ENCODE measurements at regions not wholly inside any gene's neighbourhood (a gene's known extent, or its start where the extent isn't known, plus 50 kb on each side); places are given as distances from the start of the nearest gene placed in this dataset.

GRCh38 chr15:27690290-27690689, 408.8 kb downstream of the OCA2 start:
- ChIA-PET POLR2A (no interaction called here), CTCF (interaction anchor here (2.9 kb wide), 1 partner anchor 12 kb away, joined by 14 read pairs; no protein-coding TSS in a partner anchor)
- FAIRE-seq (no peak), ATAC-seq (0 out of 6 replicates have a peak, but pooled peaks of 1 of the 2 experiments have one; percentile 19), DNase-seq (ENCODE audit: low read depth in 1 of 2, low spot score in 1 of 2) (no peak)
- Histone ChIP-seq H3K4me1 (peaks cover 9% of the 10 kb centered on the region; the same call in 1 of the 3 replicates), H3K27ac (no peak overlapping the region), H3K9me3 (peaks cover 4% of the 10 kb centered on the region; the same call in 1 of the 3 replicates), H3K4me2 (no peak overlapping the region), H3K4me3 (no peak overlapping the region)
- WGBS (ENCODE audit: missing lambda C conversion rate) = 25% methylated on average over 5 of the region's 5 CpGs
- TF ChIP-seq NPAS2 (CRISPR knock-in tag; IDR thresholded peaks at IDR 0.05; ENCODE audit: borderline replicate concordance) (no peak), PBX3 (IDR thresholded peaks at IDR 0.05) (no peak), CEBPB (IDR thresholded peaks at IDR 0.05) (no peak), NFE2L2 (conservative IDR thresholded peaks at IDR 0.05; ENCODE audit: low read length) (no peak), POLR2AphosphoS2 (conservative IDR thresholded peaks at IDR 0.05; ENCODE audit: low read length) (no peak), HOXB13 (CRISPR knock-in tag; IDR thresholded peaks at IDR 0.05; ENCODE audit: low read depth) (no peak)
- TF ChIP-seq, protein P1, sequence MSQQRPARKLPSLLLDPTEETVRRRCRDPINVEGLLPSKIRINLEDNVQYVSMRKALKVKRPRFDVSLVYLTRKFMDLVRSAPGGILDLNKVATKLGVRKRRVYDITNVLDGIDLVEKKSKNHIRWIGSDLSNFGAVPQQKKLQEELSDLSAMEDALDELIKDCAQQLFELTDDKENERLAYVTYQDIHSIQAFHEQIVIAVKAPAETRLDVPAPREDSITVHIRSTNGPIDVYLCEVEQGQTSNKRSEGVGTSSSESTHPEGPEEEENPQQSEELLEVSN (IDR thresholded peaks at IDR 0.05; ENCODE audit: borderline replicate concordance, low read depth) = no peak

GRCh38 chr15:27686971-27687370, 412.1 kb downstream of the OCA2 start:
- WGBS (ENCODE audit: missing lambda C conversion rate) = 42% methylated on average over 6 of the region's 7 CpGs
- ChIA-PET CTCF (interaction anchor here (2.1 kb wide), 1 partner anchor 10 kb away, joined by 8 read pairs; no protein-coding TSS in a partner anchor), POLR2A (no interaction called here)
- TF ChIP-seq PHF8 (IDR thresholded peaks at IDR 0.05; ENCODE audit: borderline replicate concordance, low read depth) (no peak), ZC3H11A (IDR thresholded peaks at IDR 0.05) (no peak), BCL3 (IDR thresholded peaks at IDR 0.05) (no peak)
- H3K9me3 ChIP-seq = no peaks in the 10 kb centered on the region
- no peak for FAIRE-seq
- ATAC-seq = no peak
- peak overlapping the region; percentile 55 to 66; a peak in 5 of 6 replicates for H3K27ac ChIP-seq
- H3K4me1 ChIP-seq = peaks cover 9% of the 10 kb centered on the region; the same call in 1 of the 3 replicates
- H3K4me2 ChIP-seq = peak overlapping the region; percentile 41; the same call in 2 of the 3 replicates
- no peak overlapping the region for H3K4me3 ChIP-seq
- no peak for DNase-seq (ENCODE audit: low read depth in 1 of 2, low spot score in 1 of 2)

- CTCF ChIA-PET = interaction anchor here (0.7 to 2.1 kb wide), 3 partner anchors 11 to 22 kb away, joined by 3 to 8 read pairs (median 3); no protein-coding TSS in a partner anchor
- peaks cover 9% of the 10 kb centered on the region; the same call in 1 of the 3 replicates for H3K4me1 ChIP-seq
- POLR2A ChIA-PET = no interaction called here
- DNase-seq (ENCODE audit: low read depth in 1 of 2, low spot score in 1 of 2) = peak in 1 of 2 experiments; percentile 43
- H3K4me2 ChIP-seq = peak overlapping the region; percentile 41; the same call in 2 of the 3 replicates
- H3K4me3 ChIP-seq = no peak overlapping the region
- no peaks in the 10 kb centered on the region for H3K9me3 ChIP-seq
- FAIRE-seq = no peak
- ATAC-seq = peak in 1 of 2 experiments; percentile 77; a peak in 4 of 6 replicates
- WGBS (ENCODE audit: missing lambda C conversion rate) = 9% methylated on average over 3 of the region's 3 CpGs
- peak overlapping the region; percentile 55 to 66; a peak in 5 of 6 replicates for H3K27ac ChIP-seq
- TF ChIP-seq, protein P2, sequence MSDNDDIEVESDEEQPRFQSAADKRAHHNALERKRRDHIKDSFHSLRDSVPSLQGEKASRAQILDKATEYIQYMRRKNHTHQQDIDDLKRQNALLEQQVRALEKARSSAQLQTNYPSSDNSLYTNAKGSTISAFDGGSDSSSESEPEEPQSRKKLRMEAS (IDR thresholded peaks at IDR 0.05) = 0 out of 2 replicates have a peak, but pooled peaks have one; percentile 19
- TF ChIP-seq FOSL2 (IDR thresholded peaks at IDR 0.05) (no peak), FOSL2 (CRISPR knock-in tag; IDR thresholded peaks at IDR 0.05) (peak; percentile 34; the same call in 1 of the 2 replicates), JUNB (IDR thresholded peaks at IDR 0.05) (0 out of 2 replicates have a peak, but pooled peaks have one; percentile 16), EHF (CRISPR knock-in tag; IDR thresholded peaks at IDR 0.05) (no peak)
Observed at GRCh38 chr15:27686369-27686768, 412.7 kb downstream of the OCA2 start.

- FAIRE-seq = no peak
- Histone ChIP-seq H3K27ac (peak overlapping the region; percentile 30 to 49; a peak in 4 of 6 replicates), H3K4me1 (peaks cover 9% of the 10 kb centered on the region; the same call in 1 of the 3 replicates), H3K4me3 (no peak overlapping the region), H3K9me3 (no peaks in the 10 kb centered on the region), H3K4me2 (no peak overlapping the region)
- DNase-seq (ENCODE audit: low read depth in 1 of 2, low spot score in 1 of 2) = no peak
- ChIA-PET CTCF (interaction anchor here (0.7 to 1.0 kb wide), 3 partner anchors 12 to 21 kb away, joined by 3 read pairs; no protein-coding TSS in a partner anchor), POLR2A (no interaction called here)
- ATAC-seq = no peak
- 39% methylated on average over 6 of the region's 6 CpGs for WGBS (ENCODE audit: missing lambda C conversion rate)
- TF ChIP-seq HMGXB4 (CRISPR knock-in tag; IDR thresholded peaks at IDR 0.05; ENCODE audit: borderline replicate concordance) (no peak), MAFK (IDR thresholded peaks at IDR 0.05; ENCODE audit: partially characterized antibody) (no peak), ELK1 (IDR thresholded peaks at IDR 0.05; ENCODE audit: low read depth, low read length) (no peak), REST (IDR thresholded peaks at IDR 0.05) (no peak), FOSL2 (IDR thresholded peaks at IDR 0.05) (no peak), FOSL2 (CRISPR knock-in tag; IDR thresholded peaks at IDR 0.05) (no peak)
Observed at GRCh38 chr15:27685644-27686043, 413.5 kb downstream of the OCA2 start.
